Hematopoietic multipotent progenitor cell treated with erythropoietin and hydrocortisone succinate and interleukin-3 and kit ligand, for 8 days (in vitro differentiated cells): ENCODE measurements at regions not wholly inside any gene's neighbourhood (a gene's known extent, or its start where the extent isn't known, plus 50 kb on each side); places are given as distances from the start of the nearest gene placed in this dataset.
"Not testable (repeated sequence)": the region's sequence is repeated elsewhere in the genome, so short reads cannot be mapped to it uniquely, and the experiment has no call there.

Experiments used
- DNase-seq: peaks from one replicate; pipeline ENCODE4 v3.0.0-alpha.2; 2015

DNA sequence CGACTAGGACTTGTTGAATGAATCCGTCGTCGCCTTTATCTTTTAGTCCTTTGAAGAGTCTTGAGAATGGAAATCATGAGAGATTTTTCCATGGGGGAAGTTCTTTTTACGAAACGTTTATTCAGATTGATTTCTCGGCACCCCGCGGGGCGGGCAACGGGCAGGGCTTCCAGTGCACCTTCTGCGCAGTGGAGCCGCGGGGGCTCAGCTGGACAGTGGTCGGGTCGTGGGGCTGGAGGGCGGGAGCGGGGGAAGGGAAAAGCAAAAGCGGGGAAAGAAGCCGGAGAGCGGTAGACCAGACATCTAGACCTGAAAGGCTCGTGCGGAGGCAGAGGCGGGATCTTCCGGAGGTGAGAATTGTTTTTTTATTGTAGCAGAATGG is 103.0 kb downstream of the NBPF11 start:
- not testable (repeated sequence) for DNase-seq

DNA sequence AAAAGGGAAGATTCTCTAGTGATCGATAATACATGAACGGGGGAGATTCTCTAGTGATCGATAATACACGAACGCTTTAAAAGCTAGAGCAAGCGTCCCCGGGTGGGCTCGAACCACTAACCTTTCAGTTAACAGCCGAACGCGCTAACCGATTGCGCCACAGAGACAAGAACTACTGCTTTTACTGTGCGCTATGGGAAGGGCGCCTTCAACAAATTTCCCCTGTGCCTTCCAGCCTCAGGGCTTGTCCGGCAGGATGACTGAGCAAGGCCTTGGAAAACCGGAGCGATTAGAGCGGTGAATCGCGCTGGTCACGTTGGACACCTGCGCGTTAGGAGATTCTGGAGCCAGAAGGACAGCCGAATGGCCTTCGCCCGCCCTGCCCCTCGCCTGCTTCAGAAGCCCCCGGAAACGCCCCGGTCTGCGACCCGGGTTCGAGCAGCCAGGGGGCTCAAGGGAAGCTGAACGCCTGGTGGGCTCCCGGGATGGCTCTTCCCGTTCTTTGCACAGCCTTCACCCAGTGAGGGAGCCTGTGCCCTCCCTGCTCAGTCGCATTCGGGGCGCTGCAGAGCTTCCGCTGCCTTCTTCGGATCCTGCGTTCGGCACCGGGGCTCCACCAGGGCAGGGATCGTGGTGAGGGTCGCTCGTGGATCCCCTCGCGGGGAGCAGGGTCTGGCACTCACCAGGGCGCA is 103.5 kb downstream of the NBPF11 start:
- DNase-seq = peak; percentile 1

DNA sequence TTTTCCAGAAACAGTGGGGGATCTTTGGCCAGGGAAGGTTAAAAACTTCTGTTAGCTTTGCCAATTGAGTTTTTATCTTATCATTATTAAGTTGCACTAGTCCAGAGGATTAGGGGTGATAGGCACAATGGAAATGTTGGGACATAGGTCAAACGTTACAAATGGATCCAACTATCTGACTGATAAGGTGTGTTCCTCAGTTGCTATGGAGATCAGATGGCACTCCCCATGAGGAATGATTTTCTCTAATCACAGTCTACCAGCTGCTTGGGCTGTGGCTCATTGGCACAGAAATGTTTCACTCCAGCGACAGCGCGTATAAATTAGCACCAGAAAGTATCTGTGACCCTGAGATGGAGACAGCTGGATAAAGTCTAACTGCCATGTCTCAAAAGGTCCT is 106.2 kb downstream of the NBPF11 start:
- peak; percentile 41 for DNase-seq

DNA sequence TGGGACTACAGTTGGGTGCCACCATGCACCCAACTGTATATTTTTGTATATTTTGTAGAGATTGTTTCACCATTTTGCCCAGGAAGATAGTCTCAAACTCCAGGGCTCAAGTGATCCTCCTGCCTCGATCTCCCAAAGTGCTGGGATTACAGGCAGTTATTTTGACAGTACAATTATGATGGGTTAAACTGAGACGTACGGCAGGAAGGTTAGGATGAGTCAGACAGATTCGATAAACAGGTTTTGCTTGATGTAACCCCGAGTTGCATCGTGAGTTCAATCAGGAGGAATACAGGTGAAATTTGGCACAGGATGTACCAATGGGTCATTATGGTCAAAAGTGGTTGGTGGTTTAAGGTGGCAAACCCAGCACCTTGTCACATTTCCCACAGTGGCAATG is 107.6 kb downstream of the NBPF11 start:
- not testable (repeated sequence) for DNase-seq
